H9 (cell line): ENCODE measurements at regions not wholly inside any gene's neighbourhood (a gene's known extent, or its start where the extent isn't known, plus 50 kb on each side); places are given as distances from the start of the nearest gene placed in this dataset.

Source experiments
- DNase-seq: peaks from one replicate; pipeline ENCODE4 v3.0.0-alpha.2; 2017
- H2AFZ ChIP-seq: one replicate; pipeline ENCODE4 v1.6.1; 2013; ENCODE audit warnings: mild to moderate bottlenecking, low read length, control low read depth, moderate library complexity
- H2AK5ac ChIP-seq: 2 replicates; pipeline ENCODE4 v1.6.1; 2013; ENCODE audit warnings: low read length, control low read depth, mixed read lengths; ENCODE audit not compliant: insufficient read length
- H2BK120ac ChIP-seq: one replicate; pipeline ENCODE4 v1.6.1; 2013; ENCODE audit warnings: low read depth, mild to moderate bottlenecking, low read length, control low read depth, inconsistent platforms; ENCODE audit not compliant: poor library complexity, severe bottlenecking
- H2BK12ac ChIP-seq: 2 replicates; pipeline ENCODE4 v1.6.1; 2013; ENCODE audit warnings: low read length, control low read depth, mixed read lengths, low read depth; ENCODE audit not compliant: insufficient read length
- H2BK15ac ChIP-seq: 2 replicates; pipeline ENCODE4 v1.6.1; 2013; ENCODE audit warnings: low read depth, low read length, control low read depth
- H2BK20ac ChIP-seq: one replicate; pipeline ENCODE4 v1.6.1; 2013; ENCODE audit warnings: low read depth, mild to moderate bottlenecking, low read length, control low read depth, inconsistent platforms; ENCODE audit not compliant: poor library complexity, severe bottlenecking
- H2BK5ac ChIP-seq: 2 replicates; pipeline ENCODE4 v1.6.1; 2013; ENCODE audit warnings: low read length, control low read depth, mixed read lengths; ENCODE audit not compliant: insufficient read length
- H3K14ac ChIP-seq: 2 replicates; pipeline ENCODE4 v1.6.1; 2013; ENCODE audit warnings: low read length, control low read depth; ENCODE audit not compliant: insufficient read depth
- H3K18ac ChIP-seq: 2 replicates; pipeline ENCODE4 v1.6.1; 2013; ENCODE audit warnings: low read depth, mild to moderate bottlenecking, mixed read lengths, low read length, control low read depth; ENCODE audit not compliant: insufficient read length
- H3K23ac ChIP-seq: 2 replicates; pipeline ENCODE4 v1.6.1; 2013; ENCODE audit warnings: low read length, control low read depth, mixed read lengths, low read depth; ENCODE audit not compliant: insufficient read length
- H3K23me2 ChIP-seq: 2 replicates; pipeline ENCODE4 v1.6.1; 2013; ENCODE audit warnings: low read depth, mild to moderate bottlenecking, mixed read lengths, low read length, control low read depth; ENCODE audit not compliant: insufficient read length, poor library complexity, severe bottlenecking
- H3K27ac ChIP-seq: 2 replicates; pipeline ENCODE4 v1.5.1; 2013; ENCODE audit warnings: low read length, control low read depth, mixed read lengths, low read depth; ENCODE audit not compliant: insufficient read length
- H3K27me3 ChIP-seq: 2 replicates; pipeline ENCODE4 v1.6.1; 2013; ENCODE audit warnings: low read length, control low read depth, inconsistent platforms; ENCODE audit not compliant: insufficient read depth
- H3K4ac ChIP-seq: 2 replicates; pipeline ENCODE4 v1.6.1; 2013; ENCODE audit warnings: low read depth, mild to moderate bottlenecking, control low read depth, inconsistent platforms, low read length, moderate library complexity
- H3K4me1 ChIP-seq: 2 replicates; pipeline ENCODE4 v1.6.1; 2013; ENCODE audit warnings: low read length, control low read depth, inconsistent platforms; ENCODE audit not compliant: insufficient read depth
- H3K4me2 ChIP-seq: 2 replicates; pipeline ENCODE4 v1.6.1; 2013; ENCODE audit warnings: low read length, control low read depth, mixed read lengths; ENCODE audit not compliant: insufficient read length, insufficient read depth
- H3K56ac ChIP-seq: 2 replicates; pipeline ENCODE4 v1.6.1; 2013; ENCODE audit warnings: low read depth, mild to moderate bottlenecking, mixed read lengths, low read length, control low read depth; ENCODE audit not compliant: insufficient read length
- H3K79me1 ChIP-seq: 2 replicates; pipeline ENCODE4 v1.6.1; 2013; ENCODE audit warnings: low read depth, mild to moderate bottlenecking, moderate library complexity, low read length, control low read depth, inconsistent platforms; ENCODE audit not compliant: insufficient read depth, poor library complexity, severe bottlenecking
- H3K79me2 ChIP-seq: 2 replicates; pipeline ENCODE4 v1.6.1; 2013; ENCODE audit warnings: low read length, control low read depth, inconsistent platforms; ENCODE audit not compliant: insufficient read depth
- H3K9ac ChIP-seq: 2 replicates; pipeline ENCODE4 v1.6.1; 2013; ENCODE audit warnings: low read length, control low read depth, mixed read lengths; ENCODE audit not compliant: insufficient read length; ENCODE audit errors: extremely low read depth
- H3K9me3 ChIP-seq: one replicate; pipeline ENCODE4 v1.6.1; 2013; ENCODE audit warnings: low read depth, low read length, inconsistent platforms; ENCODE audit not compliant: control insufficient read depth
- H3T11ph ChIP-seq: one replicate; pipeline ENCODE4 v1.6.1; 2013; ENCODE audit warnings: mild to moderate bottlenecking, low read length, control low read depth, inconsistent platforms
- H4K20me1 ChIP-seq: one replicate; pipeline ENCODE4 v1.6.1; 2013; ENCODE audit not compliant: control insufficient read depth, insufficient read length, insufficient read depth
- H4K5ac ChIP-seq: 2 replicates; pipeline ENCODE4 v1.6.1; 2013; ENCODE audit warnings: low read depth, mild to moderate bottlenecking, mixed read lengths, low read length, control low read depth; ENCODE audit not compliant: insufficient read length
- H4K8ac ChIP-seq: replicated peaks from 2 replicates; pipeline ENCODE4 v1.6.1; 2013; ENCODE audit warnings: low read length, control low read depth, mixed read lengths, low read depth; ENCODE audit not compliant: insufficient read length
- H4K91ac ChIP-seq: 2 replicates; pipeline ENCODE4 v1.6.1; 2013; ENCODE audit warnings: low read depth, mild to moderate bottlenecking, moderate library complexity, mixed read lengths, low read length, control low read depth; ENCODE audit not compliant: insufficient read length
- H3K27ac Mint-ChIP-seq, 3 experiments: 2 replicates in 2 of 3; 3 replicates in 1 of 3; pipeline ENCODE4 v1.8.0; 2020 to 2021; ENCODE audit warnings: mixed read lengths in 3 of 3, mild to moderate bottlenecking in 1 of 3, moderate library complexity in 1 of 3
- H3K27me3 Mint-ChIP-seq: 2 replicates; pipeline ENCODE4 v1.8.0; 2021; ENCODE audit warnings: low read depth, mild to moderate bottlenecking, moderate library complexity, mixed read lengths
- H3K36me3 Mint-ChIP-seq, 3 experiments: 2 replicates in 2 of 3; 3 replicates in 1 of 3; pipeline ENCODE4 v1.8.0; 2020 to 2021; ENCODE audit warnings: low read depth in 3 of 3, mixed read lengths in 3 of 3; ENCODE audit not compliant: insufficient read depth in 1 of 3
- H3K4me1 Mint-ChIP-seq, 2 experiments: 2 replicates each; pipeline ENCODE4 v1.8.0; 2020; ENCODE audit warnings: mixed read lengths in 2 of 2
- H3K4me3 Mint-ChIP-seq, 2 experiments: 2 replicates in 1 of 2; 3 replicates in 1 of 2; pipeline ENCODE4 v1.8.0; 2020 to 2021; ENCODE audit warnings: mild to moderate bottlenecking in 2 of 2, mixed read lengths in 2 of 2, moderate library complexity in 1 of 2
- H3K9me3 Mint-ChIP-seq, 2 experiments: 2 replicates in 1 of 2; 3 replicates in 1 of 2; pipeline ENCODE4 v1.8.0; 2020; ENCODE audit warnings: mild to moderate bottlenecking in 2 of 2, mixed read lengths in 2 of 2, moderate library complexity in 1 of 2
- CTCF ChIP-seq: fragments of 200-600 bp; sonication (generic); conservative IDR thresholded peaks from 3 replicates; pipeline ENCODE4 v1.8.0; 2021; ENCODE audit warnings: antibody characterized with exemption, mild to moderate bottlenecking
- WGBS: extraction: QIAGEN DNeasy Blood & Tissue Kit; methylation state at CpG from one replicate; pipeline ENCODE4 v1.1.7; 2013; ENCODE audit warnings: missing lambda C conversion rate, low lambda C conversion rate, mixed read lengths; ENCODE audit not compliant: insufficient read length; ENCODE audit errors: extremely low coverage; 5-methylcytosine and 5-hydroxymethylcytosine counted together

- H4K8ac ChIP-seq = no peak overlapping the region
- H3K9me3 Mint-ChIP-seq = no peaks in the 10 kb centered on the region
- H3K4me1 Mint-ChIP-seq = peaks cover 0 to 3% of the 10 kb centered on the region in 2 experiments; a peak in 2 of 4 replicates
- no peak overlapping the region for H3K9ac ChIP-seq
- H2AK5ac ChIP-seq = no peak overlapping the region
- H2BK20ac ChIP-seq = no peak overlapping the region
- no peak overlapping the region for H3K4ac ChIP-seq
- no peak overlapping the region for H3K4me2 ChIP-seq
- H2BK12ac ChIP-seq = no peak overlapping the region
- no peaks in the 10 kb centered on the region for H4K20me1 ChIP-seq
- H3K56ac ChIP-seq = no peak overlapping the region
- no peak overlapping the region for H3K27ac Mint-ChIP-seq
- H2BK5ac ChIP-seq = no peak overlapping the region
- H3K4me3 Mint-ChIP-seq = no peak overlapping the region
- H2BK15ac ChIP-seq = no peak overlapping the region
- no peak for DNase-seq
- H2AFZ ChIP-seq = no peak overlapping the region
- H3K18ac ChIP-seq = no peak overlapping the region
- no peaks in the 10 kb centered on the region for H3K27me3 Mint-ChIP-seq
- no peaks in the 10 kb centered on the region for H3K27me3 ChIP-seq
- no peak overlapping the region for H4K5ac ChIP-seq
- H3K27ac ChIP-seq = no peak overlapping the region
- no peak overlapping the region for H2BK120ac ChIP-seq
- no peak overlapping the region for H4K91ac ChIP-seq
- no CpG with 5 or more reads among the region's 4 CpGs for whole genome bisulfite sequencing
- no peak overlapping the region for H3K23ac ChIP-seq
- H3T11ph ChIP-seq = no peak overlapping the region
- H3K36me3 Mint-ChIP-seq = no peaks in the 10 kb centered on the region
- H3K79me2 ChIP-seq = no peaks in the 10 kb centered on the region
- no peak overlapping the region for H3K14ac ChIP-seq
- H3K79me1 ChIP-seq = no peaks in the 10 kb centered on the region
- TF ChIP-seq CTCF = no peak
- H3K23me2 ChIP-seq = no peaks in the 10 kb centered on the region
- no peaks in the 10 kb centered on the region for H3K9me3 ChIP-seq
- no peaks in the 10 kb centered on the region for H3K4me1 ChIP-seq
Observed at GRCh38 chr5:125883223-125883622, 540.0 kb upstream of the GRAMD2B start.
